Vagina (tissue), 2 donors: ENCODE measurements at regions not wholly inside any gene's neighbourhood (a gene's known extent, or its start where the extent isn't known, plus 50 kb on each side); places are given as distances from the start of the nearest gene placed in this dataset.

Experiments used
- POLR2A ChIP-seq, 2 donors: fragments of 450-650 bp; IDR thresholded peaks; one replicate each; pipeline ENCODE4 v1.6.1; 2017; ENCODE audit warnings: antibody characterized with exemption in 2 of 2, mild to moderate bottlenecking in 2 of 2, moderate library complexity in 2 of 2
- TF ChIP-seq, protein P1 (sequence below), 3 experiments: fragments of 450-650 bp in 2 of 3; fragments of 200-600 bp in 1 of 3; sonication (generic) in 1 of 3; IDR thresholded peaks; one replicate each; pipeline ENCODE4 v1.5.1; 2017 to 2019; ENCODE audit warnings: antibody characterized with exemption in 3 of 3, mild to moderate bottlenecking in 2 of 3, moderate library complexity in 2 of 3

DNA sequence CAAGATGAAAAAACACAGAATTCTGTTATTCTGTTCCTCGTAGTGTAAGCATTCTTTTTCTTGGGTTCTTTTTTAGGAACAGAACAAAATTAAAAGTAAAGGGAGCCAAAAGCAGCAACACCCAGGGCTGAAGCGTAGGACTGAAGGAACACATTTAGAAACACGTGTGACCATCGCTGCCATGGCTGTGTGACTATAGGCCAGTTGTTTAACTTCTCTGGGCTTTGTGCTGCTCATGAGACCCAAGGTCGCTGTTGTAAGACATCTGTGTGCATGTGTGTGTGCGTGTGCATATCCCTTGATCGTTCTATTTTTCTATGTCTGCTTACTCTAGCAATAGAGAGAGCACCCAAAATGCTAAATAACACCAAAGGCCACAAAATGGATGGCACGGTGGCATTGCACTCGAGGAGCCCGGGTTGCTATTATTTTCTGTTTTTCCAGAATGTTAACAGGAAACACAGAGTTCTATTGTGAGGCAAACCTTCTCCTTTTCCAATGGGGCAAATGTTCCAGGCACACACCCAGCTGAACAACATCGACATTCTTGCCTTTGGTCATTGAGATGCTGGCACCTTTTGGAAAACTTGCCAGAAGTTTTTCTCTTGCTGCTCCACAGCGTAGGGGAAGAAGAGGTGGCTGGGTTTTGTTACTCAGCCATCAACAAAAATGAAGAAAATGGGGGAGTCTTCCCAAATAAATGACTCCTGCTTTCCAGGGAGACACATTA lies 267.8 kb upstream of the ECI2 start:
- no peak for TF ChIP-seq POLR2A (IDR thresholded peaks at IDR 0.05)
- TF ChIP-seq, protein P1, sequence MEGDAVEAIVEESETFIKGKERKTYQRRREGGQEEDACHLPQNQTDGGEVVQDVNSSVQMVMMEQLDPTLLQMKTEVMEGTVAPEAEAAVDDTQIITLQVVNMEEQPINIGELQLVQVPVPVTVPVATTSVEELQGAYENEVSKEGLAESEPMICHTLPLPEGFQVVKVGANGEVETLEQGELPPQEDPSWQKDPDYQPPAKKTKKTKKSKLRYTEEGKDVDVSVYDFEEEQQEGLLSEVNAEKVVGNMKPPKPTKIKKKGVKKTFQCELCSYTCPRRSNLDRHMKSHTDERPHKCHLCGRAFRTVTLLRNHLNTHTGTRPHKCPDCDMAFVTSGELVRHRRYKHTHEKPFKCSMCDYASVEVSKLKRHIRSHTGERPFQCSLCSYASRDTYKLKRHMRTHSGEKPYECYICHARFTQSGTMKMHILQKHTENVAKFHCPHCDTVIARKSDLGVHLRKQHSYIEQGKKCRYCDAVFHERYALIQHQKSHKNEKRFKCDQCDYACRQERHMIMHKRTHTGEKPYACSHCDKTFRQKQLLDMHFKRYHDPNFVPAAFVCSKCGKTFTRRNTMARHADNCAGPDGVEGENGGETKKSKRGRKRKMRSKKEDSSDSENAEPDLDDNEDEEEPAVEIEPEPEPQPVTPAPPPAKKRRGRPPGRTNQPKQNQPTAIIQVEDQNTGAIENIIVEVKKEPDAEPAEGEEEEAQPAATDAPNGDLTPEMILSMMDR (IDR thresholded peaks at IDR 0.05): no peak
